GM21528 (cell line): ENCODE measurements at regions not wholly inside any gene's neighbourhood (a gene's known extent, or its start where the extent isn't known, plus 50 kb on each side); places are given as distances from the start of the nearest gene placed in this dataset.

Experiments
- ATAC-seq: cut with Tn5 transposase; IDR thresholded peaks from one replicate; pipeline ENCODE4 v1.9.1; 2021; ENCODE audit warnings: mild to moderate bottlenecking, moderate library complexity; ENCODE audit not compliant: unreplicated experiment, low FRiP score

- no peak for ATAC-seq
Observed at GRCh38 chr1:165075725-165076370, 280.7 kb downstream of the LMX1A start.

- ATAC-seq, result peak; percentile 78
Observed at GRCh38 chr1:165073185-165074007, 283.1 kb downstream of the LMX1A start.

GRCh38 chr1:165070675-165071074 is 285.8 kb downstream of the LMX1A start:
- no peak for ATAC-seq

- ATAC-seq, result no peak
Observed at GRCh38 chr1:165069829-165070228, 286.7 kb downstream of the LMX1A start.

- no peak for ATAC-seq
Observed at GRCh38 chr1:165068741-165069140, 287.8 kb downstream of the LMX1A start.

GRCh38 chr1:165067829-165068228 is 288.7 kb downstream of the LMX1A start:
- ATAC-seq, result no peak

- no peak for ATAC-seq
Observed at GRCh38 chr1:165063181-165063965, 293.1 kb downstream of the LMX1A start.

GRCh38 chr1:165062346-165062745 is 294.2 kb downstream of the LMX1A start:
- no peak for ATAC-seq

GRCh38 chr1:165060285-165060793 is 296.2 kb downstream of the LMX1A start:
- no peak for ATAC-seq

GRCh38 chr1:165057956-165058355 is 298.6 kb downstream of the LMX1A start:
- no peak for ATAC-seq

- no peak for ATAC-seq
Observed at GRCh38 chr1:165056914-165057313, 299.6 kb downstream of the LMX1A start.

GRCh38 chr1:165055581-165055980 is 300.9 kb downstream of the LMX1A start:
- no peak for ATAC-seq

- no peak for ATAC-seq
Observed at GRCh38 chr1:165054627-165055026, 301.9 kb downstream of the LMX1A start.

- no peak for ATAC-seq
Observed at GRCh38 chr1:165053351-165053750, 303.2 kb downstream of the LMX1A start.

- no peak for ATAC-seq
Observed at GRCh38 chr1:165052936-165053335, 303.6 kb downstream of the LMX1A start.

GRCh38 chr1:165052431-165052830 is 304.1 kb downstream of the LMX1A start:
- no peak for ATAC-seq

- ATAC-seq, result no peak
Observed at GRCh38 chr1:165050246-165050645, 306.3 kb downstream of the LMX1A start.

- no peak for ATAC-seq
Observed at GRCh38 chr1:165047994-165048393, 308.5 kb downstream of the LMX1A start.

- no peak for ATAC-seq
Observed at GRCh38 chr1:165045902-165046301, 310.6 kb downstream of the LMX1A start.

- no peak for ATAC-seq
Observed at GRCh38 chr1:165040641-165041040, 315.9 kb downstream of the LMX1A start.

GRCh38 chr1:165039996-165040395 is 316.5 kb downstream of the LMX1A start:
- no peak for ATAC-seq
